Mesothelial cell of epicardium (in vitro differentiated cells): ENCODE measurements at regions not wholly inside any gene's neighbourhood (a gene's known extent, or its start where the extent isn't known, plus 50 kb on each side); places are given as distances from the start of the nearest gene placed in this dataset.

Experiments
- DNase-seq, 2 experiments: peaks; one replicate each; pipeline ENCODE4 v3.0.0; 2021; ENCODE audit warnings: low spot score in 2 of 2; ENCODE audit not compliant: unreplicated experiment in 2 of 2
- H3K27ac Mint-ChIP-seq: 2 replicates; pipeline ENCODE4 v1.8.0; 2021; ENCODE audit warnings: mixed read lengths
- H3K27me3 Mint-ChIP-seq: 2 replicates; pipeline ENCODE4 v1.8.0; 2021; ENCODE audit warnings: low read depth, mixed read lengths
- H3K36me3 Mint-ChIP-seq: 2 replicates; pipeline ENCODE4 v1.8.0; 2021; ENCODE audit warnings: mixed read lengths
- H3K4me1 Mint-ChIP-seq: 2 replicates; pipeline ENCODE4 v1.8.0; 2021; ENCODE audit warnings: mixed read lengths
- H3K4me3 Mint-ChIP-seq: 2 replicates; pipeline ENCODE4 v1.8.0; 2021; ENCODE audit warnings: mild to moderate bottlenecking, moderate library complexity, mixed read lengths
- H3K9me3 Mint-ChIP-seq: 2 replicates; pipeline ENCODE4 v1.8.0; 2021; ENCODE audit warnings: mixed read lengths
- CTCF ChIP-seq: fragments of 200-600 bp; sonication (generic); IDR thresholded peaks from one replicate; pipeline ENCODE4 v1.5.0; 2021; ENCODE audit warnings: antibody characterized with exemption; ENCODE audit not compliant: unreplicated experiment

GRCh38 chr4:171759274-171759673, 53.9 kb upstream of the GALNTL6 start:
- Mint-ChIP-seq H3K36me3 (no peaks in the 10 kb centered on the region), H3K9me3 (peaks cover 30% of the 10 kb centered on the region), H3K27me3 (no peaks in the 10 kb centered on the region), H3K4me3 (no peak overlapping the region), H3K27ac (no peak overlapping the region), H3K4me1 (peaks cover 1% of the 10 kb centered on the region)
- TF ChIP-seq CTCF, result no peak
- no peak for DNase-seq

GRCh38 chr4:171751538-171751937, 61.7 kb upstream of the GALNTL6 start:
- Mint-ChIP-seq H3K9me3 (no peaks in the 10 kb centered on the region), H3K27ac (no peak overlapping the region), H3K36me3 (no peaks in the 10 kb centered on the region), H3K4me1 (no peaks in the 10 kb centered on the region), H3K4me3 (no peak overlapping the region), H3K27me3 (no peaks in the 10 kb centered on the region)
- no peak for DNase-seq
- no peak for TF ChIP-seq CTCF

GRCh38 chr4:171746418-171746817, 66.8 kb upstream of the GALNTL6 start:
- H3K4me3 Mint-ChIP-seq, result no peak overlapping the region
- H3K36me3 Mint-ChIP-seq, result no peaks in the 10 kb centered on the region
- no peak overlapping the region for H3K27ac Mint-ChIP-seq
- DNase-seq, result no peak
- no peak for TF ChIP-seq CTCF
- peaks cover 10% of the 10 kb centered on the region for H3K27me3 Mint-ChIP-seq
- H3K9me3 Mint-ChIP-seq, result no peaks in the 10 kb centered on the region
- H3K4me1 Mint-ChIP-seq, result peaks cover 4% of the 10 kb centered on the region

- H3K27ac Mint-ChIP-seq, result no peak overlapping the region
Observed at GRCh38 chr4:171742436-171742835, 70.8 kb upstream of the GALNTL6 start.

GRCh38 chr4:171727185-171727584, 86.0 kb upstream of the GALNTL6 start:
- H3K9me3 Mint-ChIP-seq, result peaks cover 42% of the 10 kb centered on the region
- no peak for DNase-seq
- no peak overlapping the region for H3K4me3 Mint-ChIP-seq
- no peaks in the 10 kb centered on the region for H3K27me3 Mint-ChIP-seq
- TF ChIP-seq CTCF, result no peak
- H3K4me1 Mint-ChIP-seq, result no peaks in the 10 kb centered on the region
- peaks cover 3% of the 10 kb centered on the region for H3K36me3 Mint-ChIP-seq
- no peak overlapping the region for H3K27ac Mint-ChIP-seq

More at GRCh38 chr4:171742436-171742835, 70.8 kb upstream of the GALNTL6 start:
- DNase-seq, result no peak
- TF ChIP-seq CTCF, result no peak
- Mint-ChIP-seq H3K4me1 (peaks cover 4% of the 10 kb centered on the region), H3K27me3 (peaks cover 10% of the 10 kb centered on the region), H3K9me3 (no peaks in the 10 kb centered on the region), H3K4me3 (no peak overlapping the region), H3K36me3 (no peaks in the 10 kb centered on the region)

GRCh38 chr4:171721937-171722336, 91.3 kb upstream of the GALNTL6 start:
- Mint-ChIP-seq H3K4me3 (no peak overlapping the region), H3K9me3 (peaks cover 31% of the 10 kb centered on the region), H3K4me1 (peaks cover 3% of the 10 kb centered on the region), H3K36me3 (peaks cover 3% of the 10 kb centered on the region), H3K27me3 (no peaks in the 10 kb centered on the region), H3K27ac (no peak overlapping the region)
- DNase-seq, result no peak
- TF ChIP-seq CTCF, result no peak
